DMS79 treated with DMSO at 0.1 percent for 48 hours (cell line): ENCODE measurements at regions not wholly inside any gene's neighbourhood (a gene's known extent, or its start where the extent isn't known, plus 50 kb on each side); places are given as distances from the start of the nearest gene placed in this dataset.
A peak's percentile ranks its signal among the peaks of the same experiment; 100 is the strongest.

Source experiments
- DNase-seq: peaks from one replicate; lab custom pipeline; 2025; lab: John Stamatoyannopoulos, UW

DNA sequence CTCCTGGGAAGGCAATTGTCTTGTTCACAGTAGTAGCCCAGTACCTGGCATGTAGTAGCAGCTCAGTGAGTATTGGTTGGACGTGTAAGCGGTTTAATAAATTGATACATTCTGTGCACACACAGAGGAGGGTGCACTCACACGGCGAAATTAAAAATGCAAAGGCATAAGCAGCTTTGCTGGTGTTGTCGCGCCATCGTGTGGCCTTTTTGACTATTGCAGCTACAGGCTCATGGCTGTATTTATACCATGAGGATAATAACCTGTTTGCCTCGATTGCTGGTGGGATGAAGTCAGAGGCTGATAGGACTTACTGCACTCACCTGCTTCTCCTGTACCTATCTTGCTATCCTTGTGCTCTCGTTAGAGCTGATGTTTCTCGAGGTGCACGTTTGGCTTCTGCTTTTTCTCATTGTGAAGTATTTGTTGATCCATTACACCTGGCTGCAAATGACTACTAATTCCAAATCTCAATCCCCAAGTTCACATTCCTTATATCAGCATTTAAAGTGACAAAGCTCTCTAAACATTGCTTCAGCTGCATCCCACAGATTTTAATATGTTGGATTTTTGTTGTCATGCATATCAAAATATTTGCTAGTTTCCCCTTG lies 61.5 kb downstream of the TBXT start:
- DNase-seq: peak; percentile 24

- no peak for DNase-seq
Measured at GRCh38 chr6:166105341-166106075, 62.1 kb downstream of the TBXT start.

DNA sequence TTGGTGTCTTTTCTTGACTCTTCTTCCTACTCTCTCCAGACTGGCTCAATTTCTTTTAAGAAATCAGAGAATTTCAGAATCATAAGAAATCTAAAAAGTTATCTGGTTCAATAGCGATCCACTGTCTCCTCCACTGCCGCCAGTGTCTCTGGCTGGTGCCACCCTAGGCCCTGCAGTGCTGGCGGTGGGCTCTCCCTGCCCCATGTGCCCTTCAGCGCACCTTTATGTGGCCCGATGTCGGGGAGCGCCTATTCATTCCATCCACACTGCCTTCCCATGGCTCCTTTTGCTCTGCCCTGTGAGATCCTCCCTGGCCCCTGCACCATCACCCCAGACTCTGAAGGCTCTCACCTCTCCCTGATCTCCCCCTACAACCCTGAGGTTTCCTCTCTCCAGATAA lies 62.8 kb downstream of the TBXT start:
- DNase-seq: no peak

- no peak for DNase-seq
Measured at GRCh38 chr6:166104107-166104506, 63.5 kb downstream of the TBXT start.

DNA sequence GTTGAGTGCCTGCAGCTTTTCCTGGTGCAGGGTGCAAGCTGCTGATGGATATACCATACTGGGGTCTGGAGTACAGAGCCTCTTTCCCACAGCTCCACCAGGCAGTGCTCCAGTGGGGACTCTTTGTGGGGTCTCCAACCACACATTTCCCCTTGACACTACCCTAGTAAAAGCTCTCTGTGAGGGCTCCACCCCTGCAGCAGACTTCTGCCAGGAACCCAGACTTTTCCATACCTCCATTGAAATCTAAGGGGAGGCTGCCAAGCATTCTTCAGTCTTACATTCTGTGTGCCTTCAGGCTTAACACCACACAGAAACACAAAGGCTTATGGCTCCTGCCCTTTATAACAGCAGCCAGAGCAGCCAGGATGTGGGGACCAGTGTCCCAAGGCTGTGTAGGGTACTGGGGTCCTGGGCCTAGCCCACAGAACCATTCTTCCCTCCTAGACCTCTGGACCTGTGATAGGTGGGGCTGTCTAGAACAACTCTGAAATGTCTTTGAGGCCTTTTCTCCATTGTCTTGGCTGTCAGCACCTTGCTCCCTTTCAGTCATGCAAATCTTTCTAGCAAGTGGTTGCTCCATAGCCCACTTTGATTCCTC lies 65.7 kb downstream of the TBXT start:
- DNase-seq: no peak

- DNase-seq: no peak
Measured at GRCh38 chr6:166097914-166098522, 69.6 kb downstream of the TBXT start.

- DNase-seq: no peak
Measured at GRCh38 chr6:166087852-166088251, 79.8 kb downstream of the TBXT start.

DNA sequence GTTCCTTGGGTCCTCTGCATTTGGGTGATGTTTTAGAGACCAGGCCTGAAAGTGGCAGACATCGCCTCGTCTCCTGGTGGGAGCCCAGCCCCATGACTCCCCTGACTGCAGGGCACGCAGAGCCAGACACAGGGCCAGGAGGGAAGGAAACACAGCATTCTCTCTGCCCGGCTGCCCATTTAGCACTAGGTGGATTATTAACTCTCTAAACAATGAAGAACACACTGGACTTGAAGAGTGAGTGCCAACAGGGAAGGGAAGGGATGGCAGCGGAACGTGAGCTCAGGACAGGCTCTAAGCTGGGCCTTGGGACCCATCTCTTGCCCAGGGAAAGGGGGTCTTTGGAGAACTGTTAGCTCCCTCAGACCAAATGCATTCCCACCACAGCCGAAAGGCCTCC lies 80.4 kb downstream of the TBXT start:
- DNase-seq: no peak

- DNase-seq: no peak
Measured at GRCh38 chr6:166085500-166085899, 82.2 kb downstream of the TBXT start.

DNA sequence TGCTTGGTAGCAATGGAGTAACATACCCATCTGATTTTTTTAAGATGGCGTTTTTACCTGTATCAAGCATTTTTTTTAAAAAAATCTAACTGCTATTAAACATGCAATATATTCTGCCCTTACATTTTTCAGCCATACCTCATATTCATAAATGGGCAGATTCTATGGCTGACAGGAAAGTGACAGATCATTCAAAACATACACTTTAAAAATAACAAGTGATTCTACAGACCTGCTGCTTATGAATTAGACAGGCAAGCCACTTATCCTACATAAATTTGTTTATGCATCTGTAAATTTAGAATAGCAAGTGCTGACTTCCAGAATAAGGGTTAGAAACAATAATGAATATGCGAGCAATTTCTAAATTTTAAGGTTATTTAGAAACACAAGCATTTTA lies 82.7 kb downstream of the TBXT start:
- no peak for DNase-seq

DNA sequence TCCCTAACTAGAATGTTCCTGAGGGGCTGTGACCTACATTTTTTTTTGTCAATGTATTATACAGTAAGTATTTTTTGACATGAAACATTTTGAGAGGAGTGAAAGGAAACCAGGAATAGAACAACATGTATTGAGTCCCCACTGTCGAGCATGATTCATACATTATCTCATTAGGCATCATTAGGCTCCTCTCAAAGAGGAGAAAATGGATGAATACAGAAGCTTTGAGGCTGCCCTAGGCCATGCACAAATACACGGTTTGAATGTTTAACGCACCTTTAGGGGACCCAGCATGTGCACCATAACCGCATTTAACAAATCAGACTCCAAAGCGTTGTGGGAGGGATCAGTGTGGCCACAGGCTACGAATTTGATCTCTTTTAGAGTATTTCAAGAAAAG lies 87.8 kb downstream of the TBXT start:
- no peak for DNase-seq

DNA sequence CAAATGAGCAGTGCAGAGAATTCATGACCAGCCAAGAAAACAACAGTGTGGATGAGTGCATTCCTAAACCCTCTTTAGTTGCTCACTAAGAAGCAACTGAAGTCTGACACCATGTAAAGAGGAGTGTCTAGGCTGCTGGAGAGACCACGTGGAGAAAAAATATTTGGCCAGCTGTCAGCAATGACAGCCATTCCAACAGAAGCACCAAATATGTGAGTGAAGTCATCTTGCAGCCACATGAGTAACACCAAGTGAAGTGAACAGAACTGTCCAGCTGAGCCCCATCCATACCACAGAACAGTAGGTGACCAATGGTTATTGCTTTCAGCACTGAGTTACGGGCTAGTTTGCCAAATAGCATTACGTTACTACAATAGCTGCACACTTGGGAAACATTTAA lies 89.4 kb downstream of the TBXT start:
- no peak for DNase-seq

DNA sequence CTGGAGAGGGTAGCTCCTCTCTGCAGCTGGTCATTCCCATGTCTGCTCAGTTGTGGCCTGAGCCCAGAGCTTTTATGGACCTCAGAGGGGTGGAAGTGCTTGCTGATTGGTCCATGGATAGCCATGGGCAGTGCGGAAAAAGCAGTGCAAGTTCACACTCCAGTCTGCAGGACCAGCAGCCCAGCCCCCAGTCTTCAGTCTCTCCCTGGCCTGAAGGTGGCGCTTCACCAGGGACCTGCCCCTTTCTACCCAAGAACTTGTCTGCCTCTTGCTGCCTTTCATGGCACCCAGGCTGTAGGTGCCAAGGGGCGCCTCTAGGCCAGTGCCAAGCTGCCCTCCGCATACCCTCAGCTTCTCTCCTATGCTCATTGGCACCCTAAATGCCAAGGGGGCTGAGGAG lies 91.0 kb downstream of the TBXT start:
- no peak for DNase-seq

- no peak for DNase-seq
Measured at GRCh38 chr6:166075925-166076324, 91.7 kb downstream of the TBXT start.

GRCh38 chr6:166075186-166075585 lies 92.5 kb downstream of the TBXT start:
- no peak for DNase-seq

- DNase-seq: no peak
Measured at GRCh38 chr6:166073082-166073481, 94.6 kb downstream of the TBXT start.

GRCh38 chr6:166068768-166069167 lies 98.9 kb downstream of the TBXT start:
- DNase-seq: no peak

DNA sequence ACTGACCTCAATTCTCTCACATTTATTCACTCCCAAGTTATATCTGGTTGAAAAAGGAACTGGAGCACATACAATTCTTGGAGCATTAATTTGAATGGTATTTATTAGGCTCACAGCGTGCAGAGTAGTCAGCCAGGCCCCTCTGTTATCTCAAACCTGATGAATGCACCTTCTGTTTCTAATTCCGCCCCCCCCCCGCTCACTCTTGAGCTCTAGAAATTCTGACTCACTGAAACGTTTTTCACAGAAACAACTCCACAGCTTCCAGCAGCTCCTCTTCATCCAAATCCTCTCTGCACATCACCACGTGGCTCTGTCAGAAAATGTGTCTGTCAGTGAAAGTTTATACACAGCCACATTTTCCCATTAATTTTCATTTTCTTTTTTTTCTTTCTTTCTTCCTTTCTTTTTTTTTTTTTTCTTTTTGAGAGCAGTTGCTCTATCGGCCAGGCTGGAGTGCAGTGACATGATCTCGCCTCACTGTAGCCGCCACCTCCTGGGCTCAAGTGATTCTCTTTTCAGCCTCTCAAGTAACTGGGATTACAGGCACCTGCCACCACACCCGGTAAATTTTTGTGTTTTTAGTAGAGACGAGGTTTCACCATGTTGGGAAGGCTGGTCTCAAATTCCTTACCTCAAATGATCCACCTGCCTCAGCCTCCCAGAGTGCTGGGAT lies 109.4 kb downstream of the TBXT start:
- no peak for DNase-seq

GRCh38 chr6:166057431-166057830 lies 110.2 kb downstream of the TBXT start:
- no peak for DNase-seq

DNA sequence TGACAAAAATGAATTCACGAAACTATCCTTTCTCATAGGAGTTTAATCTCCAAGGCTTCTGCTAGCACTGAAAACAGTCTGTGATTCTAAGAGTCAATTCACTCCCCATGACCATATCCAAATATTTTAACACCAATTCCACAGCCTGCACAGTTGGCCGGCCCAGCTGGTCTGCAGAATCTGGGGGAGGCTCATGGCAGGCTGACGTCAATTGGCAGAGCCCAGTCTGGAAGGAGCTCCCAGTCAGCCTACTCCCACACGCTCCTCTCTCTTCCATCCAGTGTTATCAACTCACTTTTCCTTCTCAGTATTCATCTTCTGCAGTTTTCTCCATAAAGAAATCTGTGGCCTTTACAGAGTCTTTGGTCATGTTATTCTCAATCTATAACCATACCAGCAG lies 111.0 kb downstream of the TBXT start:
- no peak for DNase-seq

DNA sequence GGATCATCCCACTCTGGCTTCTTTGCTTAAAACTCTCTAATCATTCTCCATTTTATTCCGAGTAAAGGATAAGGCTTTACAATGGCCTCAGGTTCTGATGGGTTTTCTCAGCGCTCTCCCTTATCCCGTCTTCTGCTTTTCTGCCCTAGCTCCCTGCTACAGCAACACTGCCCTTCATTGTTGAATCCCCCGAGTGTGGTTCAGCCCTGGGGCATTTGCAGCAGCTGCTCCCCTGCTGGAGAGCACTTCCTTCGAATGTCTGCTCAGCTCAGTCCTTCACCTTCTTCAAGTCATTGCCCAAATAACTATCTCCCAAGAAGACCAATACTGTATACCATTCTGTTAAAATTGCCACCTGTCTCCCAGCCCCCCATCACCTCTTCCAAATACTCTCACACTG lies 111.8 kb downstream of the TBXT start:
- DNase-seq: no peak

- DNase-seq: no peak
Measured at GRCh38 chr6:166052837-166053236, 114.8 kb downstream of the TBXT start.

GRCh38 chr6:166050559-166050958 lies 117.1 kb downstream of the TBXT start:
- DNase-seq: no peak
